KMS-11 (cell line): ENCODE measurements at regions not wholly inside any gene's neighbourhood (a gene's known extent, or its start where the extent isn't known, plus 50 kb on each side); places are given as distances from the start of the nearest gene placed in this dataset.

Experiments used
- H2AFZ ChIP-seq: fragments of 200-600 bp; sonication (generic); 2 replicates; pipeline ENCODE4 v1.6.1; 2016; ENCODE audit warnings: antibody characterized with exemption, mixed run types, low read depth
- H3K27ac ChIP-seq: fragments of 200-600 bp; sonication (generic); 2 replicates; pipeline ENCODE4 v1.6.1; 2016; ENCODE audit warnings: mild to moderate bottlenecking, mixed run types
- H3K27me3 ChIP-seq: fragments of 200-600 bp; sonication (generic); 2 replicates; pipeline ENCODE4 v1.6.1; 2017; ENCODE audit warnings: mild to moderate bottlenecking, low read depth, mixed run types, moderate library complexity; ENCODE audit not compliant: insufficient read depth
- H3K36me3 ChIP-seq: fragments of 200-600 bp; sonication (generic); 2 replicates; pipeline ENCODE4 v1.6.1; 2017; ENCODE audit warnings: mild to moderate bottlenecking, mixed run types; ENCODE audit not compliant: insufficient read depth
- H3K4me1 ChIP-seq: fragments of 200-600 bp; sonication (generic); 2 replicates; pipeline ENCODE4 v1.6.1; 2016; ENCODE audit warnings: mild to moderate bottlenecking, low read depth, mixed run types; ENCODE audit not compliant: poor library complexity, severe bottlenecking
- H3K4me2 ChIP-seq: fragments of 200-600 bp; sonication (generic); 2 replicates; pipeline ENCODE4 v1.7.0; 2016; ENCODE audit warnings: mild to moderate bottlenecking, mixed run types
- H3K4me3 ChIP-seq: fragments of 200-600 bp; sonication (generic); IDR thresholded peaks from 2 replicates; pipeline ENCODE4 v1.6.1; 2017; ENCODE audit warnings: low read depth, low read length, mixed read lengths; ENCODE audit not compliant: insufficient read depth
- H3K79me2 ChIP-seq: fragments of 200-600 bp; sonication (generic); 2 replicates; pipeline ENCODE4 v1.6.1; 2016; ENCODE audit warnings: low read depth, mixed run types; ENCODE audit not compliant: insufficient read depth
- H3K9ac ChIP-seq: fragments of 200-600 bp; sonication (generic); 2 replicates; pipeline ENCODE4 v1.6.1; 2016; ENCODE audit warnings: mild to moderate bottlenecking, mixed run types
- H4K20me1 ChIP-seq: fragments of 200-600 bp; sonication (generic); 2 replicates; pipeline ENCODE4 v1.6.1; 2016; ENCODE audit warnings: mild to moderate bottlenecking, mixed run types; ENCODE audit not compliant: insufficient read depth
- TF ChIP-seq, protein P1 (sequence below): fragments of 200-600 bp; sonication (generic); conservative IDR thresholded peaks from 2 replicates; pipeline ENCODE4 v1.6.1; 2017; ENCODE audit warnings: low read depth, mild to moderate bottlenecking, antibody characterized with exemption, low read length, moderate library complexity, mixed read lengths

- Histone ChIP-seq H3K4me1 (no peaks in the 10 kb centered on the region), H3K79me2 (no peaks in the 10 kb centered on the region), H2AFZ (no peak overlapping the region), H3K36me3 (no peaks in the 10 kb centered on the region), H4K20me1 (no peaks in the 10 kb centered on the region), H3K9ac (no peak overlapping the region), H3K27me3 (no peaks in the 10 kb centered on the region), H3K27ac (no peak overlapping the region), H3K4me3 (no peak overlapping the region), H3K4me2 (no peak overlapping the region)
- TF ChIP-seq, protein P1, sequence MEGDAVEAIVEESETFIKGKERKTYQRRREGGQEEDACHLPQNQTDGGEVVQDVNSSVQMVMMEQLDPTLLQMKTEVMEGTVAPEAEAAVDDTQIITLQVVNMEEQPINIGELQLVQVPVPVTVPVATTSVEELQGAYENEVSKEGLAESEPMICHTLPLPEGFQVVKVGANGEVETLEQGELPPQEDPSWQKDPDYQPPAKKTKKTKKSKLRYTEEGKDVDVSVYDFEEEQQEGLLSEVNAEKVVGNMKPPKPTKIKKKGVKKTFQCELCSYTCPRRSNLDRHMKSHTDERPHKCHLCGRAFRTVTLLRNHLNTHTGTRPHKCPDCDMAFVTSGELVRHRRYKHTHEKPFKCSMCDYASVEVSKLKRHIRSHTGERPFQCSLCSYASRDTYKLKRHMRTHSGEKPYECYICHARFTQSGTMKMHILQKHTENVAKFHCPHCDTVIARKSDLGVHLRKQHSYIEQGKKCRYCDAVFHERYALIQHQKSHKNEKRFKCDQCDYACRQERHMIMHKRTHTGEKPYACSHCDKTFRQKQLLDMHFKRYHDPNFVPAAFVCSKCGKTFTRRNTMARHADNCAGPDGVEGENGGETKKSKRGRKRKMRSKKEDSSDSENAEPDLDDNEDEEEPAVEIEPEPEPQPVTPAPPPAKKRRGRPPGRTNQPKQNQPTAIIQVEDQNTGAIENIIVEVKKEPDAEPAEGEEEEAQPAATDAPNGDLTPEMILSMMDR, result no peak
Observed at GRCh38 chr12:90841336-90841735, 113.6 kb downstream of the CCER1 start.

DNA sequence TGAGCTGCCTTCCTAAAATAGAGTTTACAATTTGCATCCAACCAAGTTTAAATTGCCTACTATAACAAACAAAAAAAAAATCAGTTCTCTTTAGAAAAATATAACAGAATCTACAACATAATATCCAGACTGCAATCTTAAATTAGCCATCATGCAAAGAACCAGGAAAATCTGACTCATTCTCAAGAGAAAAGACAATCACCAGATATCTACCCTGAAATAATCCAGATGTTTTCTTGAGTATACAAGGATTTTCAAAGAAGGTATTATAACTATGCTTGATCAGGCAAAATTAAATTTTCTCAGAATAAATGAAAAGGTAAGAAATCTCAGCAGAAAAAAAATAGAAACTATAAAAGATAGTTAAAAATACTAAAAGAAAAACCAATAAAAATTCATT is 115.6 kb downstream of the CCER1 start:
- no peak overlapping the region for H3K4me3 ChIP-seq
- H3K36me3 ChIP-seq, result no peaks in the 10 kb centered on the region
- TF ChIP-seq, protein P1, result no peak
- H3K4me2 ChIP-seq, result no peak overlapping the region
- no peak overlapping the region for H2AFZ ChIP-seq
- no peaks in the 10 kb centered on the region for H3K27me3 ChIP-seq
- H3K4me1 ChIP-seq, result no peaks in the 10 kb centered on the region
- H4K20me1 ChIP-seq, result no peaks in the 10 kb centered on the region
- H3K9ac ChIP-seq, result no peak overlapping the region
- H3K79me2 ChIP-seq, result no peaks in the 10 kb centered on the region
- H3K27ac ChIP-seq, result no peak overlapping the region

GRCh38 chr12:90836689-90837088 is 118.3 kb downstream of the CCER1 start:
- Histone ChIP-seq H2AFZ (no peak overlapping the region), H3K36me3 (no peaks in the 10 kb centered on the region), H3K4me2 (no peak overlapping the region), H3K79me2 (no peaks in the 10 kb centered on the region), H3K4me1 (no peaks in the 10 kb centered on the region), H3K9ac (no peak overlapping the region), H3K4me3 (no peak overlapping the region), H3K27ac (no peak overlapping the region), H3K27me3 (no peaks in the 10 kb centered on the region), H4K20me1 (no peaks in the 10 kb centered on the region)
- TF ChIP-seq, protein P1, result no peak

DNA sequence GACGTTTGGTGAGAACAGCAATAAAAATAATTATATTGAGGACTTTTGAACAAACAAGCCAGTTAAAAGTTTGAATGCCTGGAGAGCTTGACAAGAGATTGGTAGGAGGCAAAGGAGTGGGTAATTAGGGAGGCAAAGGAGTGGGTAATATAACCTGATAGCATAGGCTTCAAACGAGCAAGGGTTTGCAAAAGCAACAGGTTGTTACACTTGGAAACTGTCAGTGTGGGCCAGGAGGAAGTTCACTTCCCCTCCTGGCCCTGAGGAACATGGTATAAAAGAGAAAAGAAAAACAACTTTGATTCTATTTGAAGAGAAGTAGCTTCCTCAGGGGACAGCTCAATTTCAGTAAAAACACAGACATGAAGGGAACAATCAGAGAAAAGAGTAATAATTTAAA is 121.7 kb downstream of the CCER1 start:
- Histone ChIP-seq H3K27ac (no peak overlapping the region), H4K20me1 (no peaks in the 10 kb centered on the region), H3K4me1 (no peaks in the 10 kb centered on the region), H3K4me2 (no peak overlapping the region), H3K9ac (no peak overlapping the region), H2AFZ (no peak overlapping the region), H3K4me3 (no peak overlapping the region), H3K79me2 (no peaks in the 10 kb centered on the region), H3K36me3 (no peaks in the 10 kb centered on the region), H3K27me3 (no peaks in the 10 kb centered on the region)
- TF ChIP-seq, protein P1, result no peak

DNA sequence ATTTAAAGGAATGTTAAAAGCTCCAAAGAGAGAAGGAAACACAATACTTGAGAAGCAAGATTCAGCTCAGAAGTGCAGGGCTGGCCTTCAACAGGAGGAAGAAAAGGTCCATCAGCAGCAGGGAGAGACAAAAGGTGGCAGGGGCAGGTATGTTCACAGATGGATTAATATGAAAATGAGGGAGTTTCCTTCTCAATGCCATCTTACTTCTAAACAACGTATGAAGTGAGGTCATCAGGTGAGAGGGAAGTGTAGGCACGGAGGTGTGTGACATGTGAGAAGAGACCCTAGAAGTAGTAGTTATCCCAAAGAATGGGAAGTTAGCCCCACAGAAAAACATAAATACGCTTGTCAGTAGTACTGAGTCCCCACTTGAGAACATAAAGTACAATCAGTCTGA is 122.5 kb downstream of the CCER1 start:
- Histone ChIP-seq H4K20me1 (no peaks in the 10 kb centered on the region), H3K27ac (no peak overlapping the region), H3K9ac (no peak overlapping the region), H3K79me2 (no peaks in the 10 kb centered on the region), H3K4me2 (no peak overlapping the region), H2AFZ (no peak overlapping the region), H3K4me3 (no peak overlapping the region), H3K27me3 (no peaks in the 10 kb centered on the region), H3K36me3 (no peaks in the 10 kb centered on the region), H3K4me1 (no peaks in the 10 kb centered on the region)
- TF ChIP-seq, protein P1, result no peak
